ENCODE measurements at regions not wholly inside any gene's neighbourhood (a gene's known extent, or its start where the extent isn't known, plus 50 kb on each side); places are given as distances from the start of the nearest gene placed in this dataset.

DNA sequence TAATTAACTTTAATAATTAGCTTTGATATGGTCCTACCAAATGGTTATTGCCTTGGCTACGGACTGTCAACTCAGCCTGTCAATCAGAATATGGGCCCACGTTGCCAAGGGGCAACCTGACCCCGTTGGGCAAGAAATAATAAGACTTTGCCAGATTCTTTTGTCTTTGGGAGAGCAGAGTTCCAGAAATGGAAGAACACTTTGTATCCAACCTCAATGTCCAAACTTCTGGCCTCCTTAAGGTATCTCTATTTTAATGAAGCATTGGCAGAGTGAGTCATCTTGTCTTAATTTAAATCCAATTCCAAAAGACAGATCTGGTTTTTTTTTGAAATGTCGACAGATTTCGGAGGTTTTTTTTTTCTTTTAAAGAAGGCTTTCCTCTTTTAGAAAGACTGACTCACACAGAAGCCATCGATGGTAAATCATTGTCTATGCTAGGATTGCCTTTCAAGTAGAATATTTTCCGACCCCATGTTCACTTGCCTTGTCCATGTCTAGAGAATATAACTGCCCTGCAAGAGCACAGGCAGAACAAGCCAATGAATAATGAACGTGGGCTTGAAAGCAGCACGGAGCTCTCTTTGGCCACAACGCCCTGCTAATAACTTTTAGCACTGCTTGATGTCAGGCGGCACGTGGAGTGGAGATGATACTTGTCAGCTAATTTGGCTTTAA, 190.3 kb upstream of the GATB start:
- TF ChIP-seq, protein P1, sequence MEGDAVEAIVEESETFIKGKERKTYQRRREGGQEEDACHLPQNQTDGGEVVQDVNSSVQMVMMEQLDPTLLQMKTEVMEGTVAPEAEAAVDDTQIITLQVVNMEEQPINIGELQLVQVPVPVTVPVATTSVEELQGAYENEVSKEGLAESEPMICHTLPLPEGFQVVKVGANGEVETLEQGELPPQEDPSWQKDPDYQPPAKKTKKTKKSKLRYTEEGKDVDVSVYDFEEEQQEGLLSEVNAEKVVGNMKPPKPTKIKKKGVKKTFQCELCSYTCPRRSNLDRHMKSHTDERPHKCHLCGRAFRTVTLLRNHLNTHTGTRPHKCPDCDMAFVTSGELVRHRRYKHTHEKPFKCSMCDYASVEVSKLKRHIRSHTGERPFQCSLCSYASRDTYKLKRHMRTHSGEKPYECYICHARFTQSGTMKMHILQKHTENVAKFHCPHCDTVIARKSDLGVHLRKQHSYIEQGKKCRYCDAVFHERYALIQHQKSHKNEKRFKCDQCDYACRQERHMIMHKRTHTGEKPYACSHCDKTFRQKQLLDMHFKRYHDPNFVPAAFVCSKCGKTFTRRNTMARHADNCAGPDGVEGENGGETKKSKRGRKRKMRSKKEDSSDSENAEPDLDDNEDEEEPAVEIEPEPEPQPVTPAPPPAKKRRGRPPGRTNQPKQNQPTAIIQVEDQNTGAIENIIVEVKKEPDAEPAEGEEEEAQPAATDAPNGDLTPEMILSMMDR (conservative IDR thresholded peaks at IDR 0.05; ENCODE audit: low read depth, low read length): no peak
- TF ChIP-seq EZH2 (IDR thresholded peaks at IDR 0.05; ENCODE audit: low read length, unreplicated experiment): no peak

Data from PC-3 (cell line).